GM23338 (cell line): ENCODE measurements at regions not wholly inside any gene's neighbourhood (a gene's known extent, or its start where the extent isn't known, plus 50 kb on each side); places are given as distances from the start of the nearest gene placed in this dataset.

ENCODE experiments used
- ATAC-seq: fragments of 200-7000 bp; cut with Tn5 transposase; 3 replicates; pipeline ENCODE4 v1.9.1; 2020
- DNase-seq: peaks from one replicate; pipeline ENCODE4 v3.0.0-alpha.2; 2015; ENCODE audit warnings: low spot score
- H2AFZ ChIP-seq: fragments of 200-600 bp; sonication (generic); 2 replicates; pipeline ENCODE4 v1.8.0; 2016; ENCODE audit warnings: antibody characterized with exemption, mild to moderate bottlenecking, moderate library complexity
- H3F3A ChIP-seq: fragments of 200-600 bp; sonication (generic); replicated peaks from 2 replicates; pipeline ENCODE4 v1.8.0; 2017; ENCODE audit warnings: antibody characterized with exemption, mixed run types, low read depth
- H3K27ac ChIP-seq: fragments of 200-600 bp; sonication (generic); 2 replicates; pipeline ENCODE4 v1.6.1; 2016; ENCODE audit warnings: low read depth
- H3K27me3 ChIP-seq: fragments of 200-600 bp; sonication (generic); 2 replicates; pipeline ENCODE4 v1.8.0; 2016; ENCODE audit warnings: mild to moderate bottlenecking, mixed run types, moderate library complexity; ENCODE audit not compliant: insufficient read depth
- H3K36me3 ChIP-seq: fragments of 200-600 bp; sonication (generic); 2 replicates; pipeline ENCODE4 v1.8.0; 2016; ENCODE audit warnings: mild to moderate bottlenecking; ENCODE audit not compliant: insufficient read depth
- H3K4me1 ChIP-seq: fragments of 200-600 bp; sonication (generic); 2 replicates; pipeline ENCODE4 v1.8.0; 2016; ENCODE audit warnings: mild to moderate bottlenecking, moderate library complexity; ENCODE audit not compliant: insufficient read depth
- H3K4me2 ChIP-seq: fragments of 200-600 bp; sonication (generic); 2 replicates; pipeline ENCODE4 v1.7.1; 2017; ENCODE audit warnings: mixed run types
- H3K4me3 ChIP-seq: fragments of 200-600 bp; sonication (generic); 2 replicates; pipeline ENCODE4 v1.6.1; 2016; ENCODE audit warnings: mixed run types
- H3K79me2 ChIP-seq: fragments of 200-600 bp; sonication (generic); replicated peaks from 2 replicates; pipeline ENCODE4 v1.8.0; 2017; ENCODE audit warnings: mild to moderate bottlenecking; ENCODE audit not compliant: insufficient read depth
- H3K9me2 ChIP-seq: fragments of 200-600 bp; sonication (generic); 2 replicates; pipeline ENCODE4 v1.8.0; 2017; ENCODE audit not compliant: insufficient read depth
- H4K20me1 ChIP-seq: fragments of 200-600 bp; sonication (generic); replicated peaks from 2 replicates; pipeline ENCODE4 v1.8.0; 2017; ENCODE audit warnings: mild to moderate bottlenecking; ENCODE audit not compliant: insufficient read depth
- H3K27ac Mint-ChIP-seq: 2 replicates; pipeline ENCODE4 v1.8.0; 2020; ENCODE audit warnings: inconsistent platforms, mild to moderate bottlenecking, moderate library complexity, mixed read lengths
- H3K27me3 Mint-ChIP-seq: 3 replicates; pipeline ENCODE4 v1.8.0; 2022; ENCODE audit warnings: low read depth, mild to moderate bottlenecking, moderate library complexity, mixed read lengths, inconsistent platforms; ENCODE audit not compliant: insufficient read depth, poor library complexity
- H3K36me3 Mint-ChIP-seq: 3 replicates; pipeline ENCODE4 v1.8.0; 2021; ENCODE audit warnings: low read depth, mild to moderate bottlenecking, inconsistent platforms, moderate library complexity, mixed read lengths
- H3K4me1 Mint-ChIP-seq: 3 replicates; pipeline ENCODE4 v1.8.0; 2020; ENCODE audit warnings: mild to moderate bottlenecking, inconsistent platforms, mixed read lengths
- H3K4me3 Mint-ChIP-seq: 3 replicates; pipeline ENCODE4 v1.8.0; 2021; ENCODE audit warnings: moderate library complexity, mild to moderate bottlenecking, inconsistent platforms, mixed read lengths
- H3K9me3 Mint-ChIP-seq: 3 replicates; pipeline ENCODE4 v1.8.0; 2020; ENCODE audit warnings: moderate library complexity, mild to moderate bottlenecking, inconsistent platforms, mixed read lengths
- CREB1 ChIP-seq: fragments of 250-450 bp; sonication (Bioruptor Pico); IDR thresholded peaks from 2 replicates; pipeline ENCODE4 v1.5.0; 2020; ENCODE audit warnings: low read depth, mild to moderate bottlenecking, moderate library complexity
- EZH2phosphoT487 ChIP-seq: fragments of 200-600 bp; sonication (generic); IDR thresholded peaks from one replicate; pipeline ENCODE4 v1.8.1; 2018; ENCODE audit warnings: antibody characterized with exemption; ENCODE audit not compliant: unreplicated experiment
- JUNB ChIP-seq: IDR thresholded peaks from one replicate; pipeline ENCODE4 v1.6.1; 2016; ENCODE audit warnings: antibody characterized with exemption; ENCODE audit not compliant: unreplicated experiment
- NANOG ChIP-seq: IDR thresholded peaks from 2 replicates; pipeline ENCODE4 v1.6.1; 2016; ENCODE audit warnings: antibody characterized with exemption, borderline replicate concordance
- POLR2AphosphoS5 ChIP-seq: IDR thresholded peaks from 2 replicates; pipeline ENCODE4 v1.6.1; 2016; ENCODE audit warnings: antibody characterized with exemption, low read depth
- STAT1 ChIP-seq: IDR thresholded peaks from one replicate; pipeline ENCODE4 v1.6.1; 2016; ENCODE audit warnings: antibody characterized with exemption; ENCODE audit not compliant: unreplicated experiment
- ZNF114 ChIP-seq: fragments of 250-450 bp; sonication (Bioruptor Pico); IDR thresholded peaks from 2 replicates; pipeline ENCODE4 v1.5.0; 2020; ENCODE audit warnings: mild to moderate bottlenecking, moderate library complexity
- ZNF331 ChIP-seq: fragments of 250-450 bp; sonication (Bioruptor Pico); IDR thresholded peaks from 2 replicates; pipeline ENCODE4 v1.5.0; 2020; ENCODE audit warnings: low read depth, mild to moderate bottlenecking, moderate library complexity
- TF ChIP-seq, protein P1 (sequence below): fragments of 250-450 bp; sonication (Bioruptor Pico); IDR thresholded peaks from 2 replicates; pipeline ENCODE4 v1.5.0; 2020; ENCODE audit warnings: mild to moderate bottlenecking, moderate library complexity
- TF ChIP-seq, protein P2 (sequence below): IDR thresholded peaks from 2 replicates; pipeline ENCODE4 v1.6.1; 2016; ENCODE audit warnings: antibody characterized with exemption

DNA sequence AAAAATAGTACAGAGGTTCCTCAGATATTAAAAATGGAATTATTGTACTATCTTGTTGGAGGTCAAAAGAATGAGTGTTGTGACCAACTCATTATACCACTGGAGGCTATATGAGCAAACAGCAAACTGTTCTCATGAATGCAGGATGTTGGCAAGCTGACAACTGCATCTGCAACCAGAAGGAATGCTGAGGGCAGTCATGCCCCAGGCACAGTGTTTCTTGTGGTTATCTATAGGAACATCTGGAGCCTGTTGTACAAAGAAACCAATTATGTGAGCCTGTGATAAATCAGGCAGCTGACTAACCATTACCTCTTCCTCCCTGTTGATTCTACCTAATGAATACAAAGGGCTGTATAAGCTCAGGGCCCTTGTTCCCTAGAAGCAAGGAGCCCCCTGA is 2057.1 kb downstream of the TP53TG3F start (continued):
- TF ChIP-seq, protein P1, sequence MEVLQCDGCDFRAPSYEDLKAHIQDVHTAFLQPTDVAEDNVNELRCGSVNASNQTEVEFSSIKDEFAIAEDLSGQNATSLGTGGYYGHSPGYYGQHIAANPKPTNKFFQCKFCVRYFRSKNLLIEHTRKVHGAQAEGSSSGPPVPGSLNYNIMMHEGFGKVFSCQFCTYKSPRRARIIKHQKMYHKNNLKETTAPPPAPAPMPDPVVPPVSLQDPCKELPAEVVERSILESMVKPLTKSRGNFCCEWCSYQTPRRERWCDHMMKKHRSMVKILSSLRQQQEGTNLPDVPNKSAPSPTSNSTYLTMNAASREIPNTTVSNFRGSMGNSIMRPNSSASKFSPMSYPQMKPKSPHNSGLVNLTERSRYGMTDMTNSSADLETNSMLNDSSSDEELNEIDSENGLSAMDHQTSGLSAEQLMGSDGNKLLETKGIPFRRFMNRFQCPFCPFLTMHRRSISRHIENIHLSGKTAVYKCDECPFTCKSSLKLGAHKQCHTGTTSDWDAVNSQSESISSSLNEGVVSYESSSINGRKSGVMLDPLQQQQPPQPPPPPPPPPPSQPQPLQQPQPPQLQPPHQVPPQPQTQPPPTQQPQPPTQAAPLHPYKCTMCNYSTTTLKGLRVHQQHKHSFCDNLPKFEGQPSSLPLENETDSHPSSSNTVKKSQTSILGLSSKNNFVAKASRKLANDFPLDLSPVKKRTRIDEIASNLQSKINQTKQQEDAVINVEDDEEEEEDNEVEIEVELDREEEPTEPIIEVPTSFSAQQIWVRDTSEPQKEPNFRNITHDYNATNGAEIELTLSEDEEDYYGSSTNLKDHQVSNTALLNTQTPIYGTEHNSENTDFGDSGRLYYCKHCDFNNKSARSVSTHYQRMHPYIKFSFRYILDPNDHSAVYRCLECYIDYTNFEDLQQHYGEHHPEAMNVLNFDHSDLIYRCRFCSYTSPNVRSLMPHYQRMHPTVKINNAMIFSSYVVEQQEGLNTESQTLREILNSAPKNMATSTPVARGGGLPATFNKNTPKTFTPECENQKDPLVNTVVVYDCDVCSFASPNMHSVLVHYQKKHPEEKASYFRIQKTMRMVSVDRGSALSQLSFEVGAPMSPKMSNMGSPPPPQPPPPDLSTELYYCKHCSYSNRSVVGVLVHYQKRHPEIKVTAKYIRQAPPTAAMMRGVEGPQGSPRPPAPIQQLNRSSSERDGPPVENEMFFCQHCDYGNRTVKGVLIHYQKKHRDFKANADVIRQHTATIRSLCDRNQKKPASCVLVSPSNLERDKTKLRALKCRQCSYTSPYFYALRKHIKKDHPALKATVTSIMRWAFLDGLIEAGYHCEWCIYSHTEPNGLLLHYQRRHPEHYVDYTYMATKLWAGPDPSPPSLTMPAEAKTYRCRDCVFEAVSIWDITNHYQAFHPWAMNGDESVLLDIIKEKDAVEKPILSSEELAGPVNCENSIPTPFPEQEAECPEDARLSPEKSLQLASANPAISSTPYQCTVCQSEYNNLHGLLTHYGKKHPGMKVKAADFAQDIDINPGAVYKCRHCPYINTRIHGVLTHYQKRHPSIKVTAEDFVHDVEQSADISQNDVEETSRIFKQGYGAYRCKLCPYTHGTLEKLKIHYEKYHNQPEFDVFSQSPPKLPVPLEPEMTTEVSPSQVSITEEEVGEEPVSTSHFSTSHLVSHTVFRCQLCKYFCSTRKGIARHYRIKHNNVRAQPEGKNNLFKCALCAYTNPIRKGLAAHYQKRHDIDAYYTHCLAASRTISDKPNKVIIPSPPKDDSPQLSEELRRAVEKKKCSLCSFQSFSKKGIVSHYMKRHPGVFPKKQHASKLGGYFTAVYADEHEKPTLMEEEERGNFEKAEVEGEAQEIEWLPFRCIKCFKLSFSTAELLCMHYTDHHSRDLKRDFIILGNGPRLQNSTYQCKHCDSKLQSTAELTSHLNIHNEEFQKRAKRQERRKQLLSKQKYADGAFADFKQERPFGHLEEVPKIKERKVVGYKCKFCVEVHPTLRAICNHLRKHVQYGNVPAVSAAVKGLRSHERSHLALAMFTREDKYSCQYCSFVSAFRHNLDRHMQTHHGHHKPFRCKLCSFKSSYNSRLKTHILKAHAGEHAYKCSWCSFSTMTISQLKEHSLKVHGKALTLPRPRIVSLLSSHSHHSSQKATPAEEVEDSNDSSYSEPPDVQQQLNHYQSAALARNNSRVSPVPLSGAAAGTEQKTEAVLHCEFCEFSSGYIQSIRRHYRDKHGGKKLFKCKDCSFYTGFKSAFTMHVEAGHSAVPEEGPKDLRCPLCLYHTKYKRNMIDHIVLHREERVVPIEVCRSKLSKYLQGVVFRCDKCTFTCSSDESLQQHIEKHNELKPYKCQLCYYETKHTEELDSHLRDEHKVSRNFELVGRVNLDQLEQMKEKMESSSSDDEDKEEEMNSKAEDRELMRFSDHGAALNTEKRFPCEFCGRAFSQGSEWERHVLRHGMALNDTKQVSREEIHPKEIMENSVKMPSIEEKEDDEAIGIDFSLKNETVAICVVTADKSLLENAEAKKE (CRISPR knock-in tag) = no peak
- no peak for TF ChIP-seq ZNF331 (CRISPR knock-in tag)
- no peak for TF ChIP-seq STAT1

DNA sequence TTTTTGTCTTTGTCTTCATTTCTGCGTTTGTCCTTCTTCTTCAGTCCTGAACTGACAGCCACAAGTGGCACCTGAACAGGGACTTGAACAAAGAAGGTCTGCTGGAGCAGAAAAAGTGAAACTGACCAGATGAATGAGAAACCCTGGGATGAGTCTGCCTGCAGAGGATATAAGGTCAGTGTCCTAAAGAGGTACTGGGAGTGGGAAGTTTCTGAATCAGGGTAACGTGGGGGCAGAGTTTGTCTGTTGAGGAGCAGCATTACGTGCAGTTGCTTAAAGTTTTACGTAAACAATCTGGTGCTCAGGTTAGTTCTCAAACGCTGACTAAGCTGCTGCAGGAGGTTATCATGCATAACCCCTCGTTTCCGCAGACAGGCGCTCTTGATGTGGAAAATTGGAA is 2057.6 kb downstream of the TP53TG3F start:
- ATAC-seq = no peak
- no peaks in the 10 kb centered on the region for H3K4me1 ChIP-seq
- Mint-ChIP-seq H3K36me3 (peaks cover 18% of the 10 kb centered on the region; the same call in 2 of the 3 replicates), H3K9me3 (peaks cover 91% of the 10 kb centered on the region), H3K4me1 (no peaks in the 10 kb centered on the region), H3K4me3 (no peak overlapping the region), H3K27me3 (no peaks in the 10 kb centered on the region), H3K27ac (no peak overlapping the region)
- no peak for DNase-seq
- no peaks in the 10 kb centered on the region for H3K27me3 ChIP-seq
- H3F3A ChIP-seq = no peaks in the 10 kb centered on the region
- no peak overlapping the region for H3K4me2 ChIP-seq
- no peak overlapping the region for H2AFZ ChIP-seq
- H3K4me3 ChIP-seq = no peak overlapping the region
- H3K79me2 ChIP-seq = no peaks in the 10 kb centered on the region
- peaks cover 8% of the 10 kb centered on the region for H3K36me3 ChIP-seq
- no peak overlapping the region for H3K27ac ChIP-seq
- no peaks in the 10 kb centered on the region for H4K20me1 ChIP-seq
- H3K9me2 ChIP-seq = no peaks in the 10 kb centered on the region
- TF ChIP-seq, protein P1 (CRISPR knock-in tag) = no peak
- TF ChIP-seq, protein P2, sequence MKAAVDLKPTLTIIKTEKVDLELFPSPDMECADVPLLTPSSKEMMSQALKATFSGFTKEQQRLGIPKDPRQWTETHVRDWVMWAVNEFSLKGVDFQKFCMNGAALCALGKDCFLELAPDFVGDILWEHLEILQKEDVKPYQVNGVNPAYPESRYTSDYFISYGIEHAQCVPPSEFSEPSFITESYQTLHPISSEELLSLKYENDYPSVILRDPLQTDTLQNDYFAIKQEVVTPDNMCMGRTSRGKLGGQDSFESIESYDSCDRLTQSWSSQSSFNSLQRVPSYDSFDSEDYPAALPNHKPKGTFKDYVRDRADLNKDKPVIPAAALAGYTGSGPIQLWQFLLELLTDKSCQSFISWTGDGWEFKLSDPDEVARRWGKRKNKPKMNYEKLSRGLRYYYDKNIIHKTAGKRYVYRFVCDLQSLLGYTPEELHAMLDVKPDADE = no peak
- TF ChIP-seq STAT1 (no peak), ZNF114 (CRISPR knock-in tag) (no peak), EZH2phosphoT487 (no peak), JUNB (no peak), POLR2AphosphoS5 (no peak), CREB1 (no peak), NANOG (no peak)
